Embryonic facial prominence (tissue), 1 donor: ENCODE measurements at regions not wholly inside any gene's neighbourhood (a gene's known extent, or its start where the extent isn't known, plus 50 kb on each side); places are given as distances from the start of the nearest gene placed in this dataset.

Experiments used
- DNase-seq: peaks from one replicate; pipeline ENCODE4 v3.0.0-alpha.2; 2016; ENCODE audit errors: extremely low spot score

- DNase-seq, result no peak
These were observed 113.9 kb downstream of the THNSL2 start for GRCh38 chr2:88283886-88284592.

- DNase-seq, result no peak
These were observed 111.4 kb downstream of the THNSL2 start for GRCh38 chr2:88281302-88282217.

- no peak for DNase-seq
These were observed 99.7 kb downstream of the THNSL2 start for GRCh38 chr2:88269836-88270235.

GRCh38 chr2:88265352-88266303, 95.5 kb downstream of the THNSL2 start:
- no peak for DNase-seq

- no peak for DNase-seq
These were observed 93.7 kb downstream of the THNSL2 start for GRCh38 chr2:88263861-88264260.

- DNase-seq, result no peak
These were observed 91.6 kb downstream of the THNSL2 start for GRCh38 chr2:88261725-88262124.

- DNase-seq, result no peak
These were observed 88.1 kb downstream of the THNSL2 start for GRCh38 chr2:88258208-88258607.

- no peak for DNase-seq
These were observed 84.4 kb downstream of the THNSL2 start for GRCh38 chr2:88254437-88255091.

GRCh38 chr2:88253997-88254396, 83.9 kb downstream of the THNSL2 start:
- DNase-seq, result no peak

GRCh38 chr2:88253375-88253774, 83.2 kb downstream of the THNSL2 start:
- DNase-seq, result no peak

GRCh38 chr2:88252646-88253045, 82.5 kb downstream of the THNSL2 start:
- no peak for DNase-seq

- no peak for DNase-seq
These were observed 82.0 kb downstream of the THNSL2 start for GRCh38 chr2:88252111-88252510.

- DNase-seq, result no peak
These were observed 80.3 kb downstream of the THNSL2 start for GRCh38 chr2:88250404-88250803.

- DNase-seq, result no peak
These were observed 78.2 kb downstream of the THNSL2 start for GRCh38 chr2:88248280-88248828.

- DNase-seq, result no peak
These were observed 77.4 kb downstream of the THNSL2 start for GRCh38 chr2:88247531-88247930.

GRCh38 chr2:88245109-88245508, 75.0 kb downstream of the THNSL2 start:
- no peak for DNase-seq

- DNase-seq, result no peak
These were observed 69.6 kb downstream of the THNSL2 start for GRCh38 chr2:88239781-88240180.

- DNase-seq, result no peak
These were observed 66.5 kb downstream of the THNSL2 start for GRCh38 chr2:88236666-88237065.
